ENCODE measurements at regions not wholly inside any gene's neighbourhood (a gene's known extent, or its start where the extent isn't known, plus 50 kb on each side); places are given as distances from the start of the nearest gene placed in this dataset.

GRCh38 chr5:19169426-19169825, 818.6 kb downstream of the CDH18 start:
- no peak overlapping the region for H3K27ac ChIP-seq
- H3K4me3 ChIP-seq = no peak overlapping the region
- TF ChIP-seq CTCF (IDR thresholded peaks at IDR 0.05; ENCODE audit: low read depth, low read length) = no peak
- no peaks in the 10 kb centered on the region for H3K36me3 ChIP-seq
- no peaks in the 10 kb centered on the region for H3K27me3 ChIP-seq
- H3K9me3 ChIP-seq (ENCODE audit: low read depth) = no peaks in the 10 kb centered on the region
- H3K4me1 ChIP-seq (ENCODE audit: low read depth) = no peaks in the 10 kb centered on the region
- no peak for DNase-seq (ENCODE audit: low read depth in 1 of 2, low spot score in 1 of 2)

GRCh38 chr5:19172926-19173470, 815.0 kb downstream of the CDH18 start:
- Histone ChIP-seq H3K27me3 (no peaks in the 10 kb centered on the region), H3K9me3 (ENCODE audit: low read depth) (no peaks in the 10 kb centered on the region), H3K4me3 (no peak overlapping the region), H3K4me1 (ENCODE audit: low read depth) (peaks cover 3% of the 10 kb centered on the region), H3K36me3 (no peaks in the 10 kb centered on the region), H3K27ac (no peak overlapping the region)
- no peak for DNase-seq (ENCODE audit: low read depth in 1 of 2, low spot score in 1 of 2)
- TF ChIP-seq CTCF (IDR thresholded peaks at IDR 0.05; ENCODE audit: low read depth, low read length) = no peak

- no peak for TF ChIP-seq CTCF (IDR thresholded peaks at IDR 0.05; ENCODE audit: low read depth, low read length)
- no peak for DNase-seq (ENCODE audit: low read depth in 1 of 2, low spot score in 1 of 2)
- no peak overlapping the region for H3K4me3 ChIP-seq
- no peaks in the 10 kb centered on the region for H3K27me3 ChIP-seq
- H3K4me1 ChIP-seq (ENCODE audit: low read depth) = peaks cover 3% of the 10 kb centered on the region
- no peaks in the 10 kb centered on the region for H3K9me3 ChIP-seq (ENCODE audit: low read depth)
- H3K27ac ChIP-seq = no peak overlapping the region
- no peaks in the 10 kb centered on the region for H3K36me3 ChIP-seq
Measured at GRCh38 chr5:19175776-19176570, 812.0 kb downstream of the CDH18 start.

GRCh38 chr5:19179571-19179970, 808.4 kb downstream of the CDH18 start:
- Histone ChIP-seq H3K4me3 (no peak overlapping the region), H3K4me1 (ENCODE audit: low read depth) (peaks cover 3% of the 10 kb centered on the region), H3K36me3 (no peaks in the 10 kb centered on the region), H3K27ac (no peak overlapping the region), H3K9me3 (ENCODE audit: low read depth) (no peaks in the 10 kb centered on the region), H3K27me3 (no peaks in the 10 kb centered on the region)
- DNase-seq (ENCODE audit: low read depth in 1 of 2, low spot score in 1 of 2) = no peak
- TF ChIP-seq CTCF (IDR thresholded peaks at IDR 0.05; ENCODE audit: low read depth, low read length) = no peak

- no peak for TF ChIP-seq CTCF (IDR thresholded peaks at IDR 0.05; ENCODE audit: low read depth, low read length)
- Histone ChIP-seq H3K36me3 (no peaks in the 10 kb centered on the region), H3K9me3 (ENCODE audit: low read depth) (no peaks in the 10 kb centered on the region), H3K4me1 (ENCODE audit: low read depth) (no peaks in the 10 kb centered on the region), H3K27ac (no peak overlapping the region), H3K27me3 (no peaks in the 10 kb centered on the region), H3K4me3 (no peak overlapping the region)
- no peak for DNase-seq (ENCODE audit: low read depth in 1 of 2, low spot score in 1 of 2)
Measured at GRCh38 chr5:19189176-19189575, 798.8 kb downstream of the CDH18 start.

Data from cardiac muscle cell (in vitro differentiated cells and primary cell).